ENCODE measurements at regions not wholly inside any gene's neighbourhood (a gene's known extent, or its start where the extent isn't known, plus 50 kb on each side); places are given as distances from the start of the nearest gene placed in this dataset.

DNA sequence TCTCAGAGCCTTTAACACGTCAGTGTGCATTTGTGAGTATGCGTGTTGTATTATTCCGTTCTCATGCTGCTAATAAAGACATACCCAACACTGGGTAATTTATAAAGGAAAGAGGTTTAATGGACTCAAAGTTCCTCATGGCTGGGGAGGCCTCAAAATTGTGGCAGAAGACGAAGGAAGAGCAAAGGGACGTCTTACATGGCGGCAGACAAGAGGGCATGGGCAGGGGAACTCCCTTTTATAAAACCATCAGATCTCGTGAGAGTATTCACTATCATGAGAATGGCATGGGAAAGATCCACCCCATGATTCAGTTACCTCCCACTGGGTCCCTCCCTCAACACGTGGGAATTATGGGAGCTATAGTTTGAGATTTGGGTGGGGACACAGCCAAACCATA lies 285.0 kb downstream of the PBX3 start:
- H3F3A ChIP-seq (ENCODE audit: insufficient read depth, low read depth): no peaks in the 10 kb centered on the region
- no peaks in the 10 kb centered on the region for H3K9me3 ChIP-seq (ENCODE audit: insufficient read depth, low read depth)
- no peaks in the 10 kb centered on the region for H3K79me2 ChIP-seq (ENCODE audit: low read depth)
- no peak for DNase-seq
- BruUV-seq (replicated peaks): no TSS peak
- no peaks in the 10 kb centered on the region for H3K36me3 ChIP-seq (ENCODE audit: low read depth)
- H3K4me3 ChIP-seq: no peak overlapping the region
- intact Hi-C loops (cut with micrococcal nuclease; ENCODE audit: unreplicated experiment): no loop called here
- no peak overlapping the region for H3K27ac ChIP-seq
- H3K4me2 ChIP-seq: no peak overlapping the region
- TF ChIP-seq, protein P1, sequence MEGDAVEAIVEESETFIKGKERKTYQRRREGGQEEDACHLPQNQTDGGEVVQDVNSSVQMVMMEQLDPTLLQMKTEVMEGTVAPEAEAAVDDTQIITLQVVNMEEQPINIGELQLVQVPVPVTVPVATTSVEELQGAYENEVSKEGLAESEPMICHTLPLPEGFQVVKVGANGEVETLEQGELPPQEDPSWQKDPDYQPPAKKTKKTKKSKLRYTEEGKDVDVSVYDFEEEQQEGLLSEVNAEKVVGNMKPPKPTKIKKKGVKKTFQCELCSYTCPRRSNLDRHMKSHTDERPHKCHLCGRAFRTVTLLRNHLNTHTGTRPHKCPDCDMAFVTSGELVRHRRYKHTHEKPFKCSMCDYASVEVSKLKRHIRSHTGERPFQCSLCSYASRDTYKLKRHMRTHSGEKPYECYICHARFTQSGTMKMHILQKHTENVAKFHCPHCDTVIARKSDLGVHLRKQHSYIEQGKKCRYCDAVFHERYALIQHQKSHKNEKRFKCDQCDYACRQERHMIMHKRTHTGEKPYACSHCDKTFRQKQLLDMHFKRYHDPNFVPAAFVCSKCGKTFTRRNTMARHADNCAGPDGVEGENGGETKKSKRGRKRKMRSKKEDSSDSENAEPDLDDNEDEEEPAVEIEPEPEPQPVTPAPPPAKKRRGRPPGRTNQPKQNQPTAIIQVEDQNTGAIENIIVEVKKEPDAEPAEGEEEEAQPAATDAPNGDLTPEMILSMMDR (conservative IDR thresholded peaks at IDR 0.05): no peak
- TF ChIP-seq EZH2 (IDR thresholded peaks at IDR 0.05; ENCODE audit: low read depth): no peak
- H3K27me3 ChIP-seq (ENCODE audit: insufficient read depth, low read depth): peaks cover 20% of the 10 kb centered on the region
- no peak overlapping the region for H2AFZ ChIP-seq
- no peaks in the 10 kb centered on the region for H3K9me2 ChIP-seq (ENCODE audit: insufficient read depth)
- CTCF ChIA-PET: no interaction called here
- no peaks in the 10 kb centered on the region for H4K20me1 ChIP-seq (ENCODE audit: insufficient read depth)
- no peaks in the 10 kb centered on the region for H3K4me1 ChIP-seq (replicated peaks; ENCODE audit: insufficient read depth)
- POLR2A ChIA-PET (ENCODE audit: unreplicated experiment): no interaction called here

DNA sequence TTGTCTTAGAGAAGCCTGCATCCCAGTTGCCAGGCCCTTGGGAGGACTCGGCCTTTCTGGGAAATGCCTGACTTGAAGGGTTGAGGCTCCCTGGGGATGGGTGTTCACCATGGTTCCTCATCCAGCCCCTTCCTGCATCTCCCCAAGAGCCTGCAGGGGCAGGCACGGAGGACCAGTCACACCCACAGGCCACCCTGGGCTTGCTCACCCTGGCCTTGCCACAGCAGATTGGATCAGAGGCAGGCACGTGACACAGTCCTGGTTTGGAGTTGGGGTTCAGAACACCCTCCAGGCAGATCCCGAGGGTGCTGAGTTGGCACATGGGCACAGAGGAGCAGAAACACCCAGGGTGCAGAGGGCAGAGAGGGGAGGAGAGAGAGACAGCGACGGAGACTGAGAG lies 286.1 kb downstream of the PBX3 start:
- ChIA-PET POLR2A (ENCODE audit: unreplicated experiment) (no interaction called here), CTCF (no interaction called here)
- Histone ChIP-seq H3K36me3 (ENCODE audit: low read depth) (no peaks in the 10 kb centered on the region), H3F3A (ENCODE audit: insufficient read depth, low read depth) (no peaks in the 10 kb centered on the region), H3K4me2 (no peak overlapping the region), H3K79me2 (ENCODE audit: low read depth) (no peaks in the 10 kb centered on the region), H3K4me1 (replicated peaks; ENCODE audit: insufficient read depth) (no peaks in the 10 kb centered on the region), H4K20me1 (ENCODE audit: insufficient read depth) (no peaks in the 10 kb centered on the region), H3K9me3 (ENCODE audit: insufficient read depth, low read depth) (no peaks in the 10 kb centered on the region), H3K27me3 (ENCODE audit: insufficient read depth, low read depth) (peaks cover 20% of the 10 kb centered on the region), H3K9me2 (ENCODE audit: insufficient read depth) (no peaks in the 10 kb centered on the region), H3K4me3 (no peak overlapping the region), H3K27ac (no peak overlapping the region), H2AFZ (no peak overlapping the region)
- intact Hi-C loops (cut with micrococcal nuclease; ENCODE audit: unreplicated experiment): no loop called here
- no peak for DNase-seq
- BruUV-seq (replicated peaks): no TSS peak
- TF ChIP-seq, protein P1 (conservative IDR thresholded peaks at IDR 0.05): no peak
- TF ChIP-seq EZH2 (IDR thresholded peaks at IDR 0.05; ENCODE audit: low read depth): no peak

DNA sequence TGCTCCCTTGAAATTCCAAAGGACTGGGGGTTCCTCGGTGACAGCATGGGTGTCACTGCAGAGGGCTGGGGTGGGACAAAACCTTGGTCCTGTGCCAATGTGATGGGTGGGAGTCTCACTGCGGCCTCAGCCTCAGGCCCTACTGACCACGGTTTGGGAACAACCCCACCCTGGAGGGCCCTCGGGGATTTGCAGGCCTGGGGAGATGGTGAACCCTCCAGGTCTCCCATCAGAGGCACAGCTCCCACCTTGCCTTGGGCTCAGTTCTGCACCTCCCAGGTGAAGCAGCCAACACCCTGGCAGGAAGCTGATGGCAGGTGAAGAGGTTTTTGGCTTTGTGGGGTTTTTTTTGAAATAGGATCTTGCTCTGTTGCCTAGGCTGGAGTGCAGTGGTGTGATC lies 286.8 kb downstream of the PBX3 start:
- POLR2A ChIA-PET (ENCODE audit: unreplicated experiment): no interaction called here
- no peak overlapping the region for H3K4me2 ChIP-seq

More for the DNA sequence above, 286.8 kb downstream of the PBX3 start:
- Histone ChIP-seq H3F3A (ENCODE audit: insufficient read depth, low read depth) (no peaks in the 10 kb centered on the region), H3K27ac (no peak overlapping the region), H3K27me3 (ENCODE audit: insufficient read depth, low read depth) (peaks cover 20% of the 10 kb centered on the region), H3K4me3 (no peak overlapping the region), H3K79me2 (ENCODE audit: low read depth) (no peaks in the 10 kb centered on the region), H3K4me1 (replicated peaks; ENCODE audit: insufficient read depth) (no peaks in the 10 kb centered on the region), H3K9me2 (ENCODE audit: insufficient read depth) (no peaks in the 10 kb centered on the region), H3K9me3 (ENCODE audit: insufficient read depth, low read depth) (no peaks in the 10 kb centered on the region), H4K20me1 (ENCODE audit: insufficient read depth) (no peaks in the 10 kb centered on the region), H3K36me3 (ENCODE audit: low read depth) (no peaks in the 10 kb centered on the region), H2AFZ (no peak overlapping the region)
- intact Hi-C loops (cut with micrococcal nuclease; ENCODE audit: unreplicated experiment): no loop called here
- no TSS peak for BruUV-seq (replicated peaks)
- DNase-seq: no peak
- CTCF ChIA-PET: no interaction called here
- TF ChIP-seq EZH2 (IDR thresholded peaks at IDR 0.05; ENCODE audit: low read depth): no peak
- TF ChIP-seq, protein P1 (conservative IDR thresholded peaks at IDR 0.05): no peak
